Naive B cell (primary cell): ENCODE measurements at regions not wholly inside any gene's neighbourhood (a gene's known extent, or its start where the extent isn't known, plus 50 kb on each side); places are given as distances from the start of the nearest gene placed in this dataset.

Experiments used
- ATAC-seq, 2 donors: fragments of 150-1000 bp; cut with Tn5 transposase; 2 replicates each; pipeline ENCODE4 v1.10.0; 2021; ENCODE audit warnings: low read depth in 2 of 2, mild to moderate bottlenecking in 2 of 2, moderate library complexity in 2 of 2
- DNase-seq: peaks from one replicate; pipeline ENCODE4 v3.0.0; 2022
- H3K27ac Mint-ChIP-seq, 6 donors: one replicate each; pipeline ENCODE4 v1.8.0; 2020 to 2022; ENCODE audit warnings: mild to moderate bottlenecking in 6 of 6, mixed read lengths in 6 of 6, moderate library complexity in 5 of 6, inconsistent platforms in 2 of 6
- H3K27me3 Mint-ChIP-seq, 3 donors: one replicate each; pipeline ENCODE4 v1.8.0; 2021 to 2022; ENCODE audit warnings: mixed read lengths in 3 of 3, mild to moderate bottlenecking in 1 of 3
- H3K36me3 Mint-ChIP-seq, 2 donors: one replicate each; pipeline ENCODE4 v1.8.0; 2020 to 2022; ENCODE audit warnings: mixed read lengths in 2 of 2, inconsistent platforms in 1 of 2, mild to moderate bottlenecking in 1 of 2
- H3K4me1 Mint-ChIP-seq, 3 donors: one replicate each; pipeline ENCODE4 v1.8.0; 2020 to 2022; ENCODE audit warnings: mixed read lengths in 3 of 3, inconsistent platforms in 1 of 3, mild to moderate bottlenecking in 1 of 3, moderate library complexity in 1 of 3
- H3K4me3 Mint-ChIP-seq, 8 donors: one replicate each; pipeline ENCODE4 v1.8.0; 2020 to 2022; ENCODE audit warnings: mild to moderate bottlenecking in 8 of 8, mixed read lengths in 8 of 8, moderate library complexity in 8 of 8, inconsistent platforms in 2 of 8
- H3K9me3 Mint-ChIP-seq, 7 donors: one replicate each; pipeline ENCODE4 v1.8.0; 2020 to 2022; ENCODE audit warnings: mixed read lengths in 7 of 7, mild to moderate bottlenecking in 5 of 7, inconsistent platforms in 2 of 7, moderate library complexity in 1 of 7

GRCh38 chr1:5254131-5254725, 599.8 kb downstream of the AJAP1 start:
- no peak for DNase-seq

GRCh38 chr1:5253036-5253435, 598.6 kb downstream of the AJAP1 start:
- DNase-seq (no peak), ATAC-seq (no peak)
- H3K4me1 Mint-ChIP-seq: no peaks in the 10 kb centered on the region
- peaks cover 1 to 21% (median 4%) of the 10 kb centered on the region in 7 donors for H3K9me3 Mint-ChIP-seq
- no peak overlapping the region for H3K4me3 Mint-ChIP-seq
- no peak overlapping the region for H3K27ac Mint-ChIP-seq
- H3K27me3 Mint-ChIP-seq: peaks cover 0 to 12% (median 9%) of the 10 kb centered on the region in 3 donors
- no peaks in the 10 kb centered on the region for H3K36me3 Mint-ChIP-seq

More at GRCh38 chr1:5254131-5254725, 599.8 kb downstream of the AJAP1 start:
- H3K27me3 Mint-ChIP-seq: peaks cover 0 to 12% (median 6%) of the 10 kb centered on the region in 3 donors
- no peak overlapping the region for H3K27ac Mint-ChIP-seq
- peaks cover 7 to 32% (median 13%) of the 10 kb centered on the region in 7 donors for H3K9me3 Mint-ChIP-seq
- no peak overlapping the region for H3K4me3 Mint-ChIP-seq
- H3K36me3 Mint-ChIP-seq: peaks cover 0 to 1% of the 10 kb centered on the region in 2 donors
- no peaks in the 10 kb centered on the region for H3K4me1 Mint-ChIP-seq
- ATAC-seq: no peak

- ATAC-seq (no peak), DNase-seq (no peak)
- H3K4me1 Mint-ChIP-seq: no peaks in the 10 kb centered on the region
- no peak overlapping the region for H3K4me3 Mint-ChIP-seq
- H3K27me3 Mint-ChIP-seq: peaks cover 0 to 9% (median 7%) of the 10 kb centered on the region in 3 donors
- no peak overlapping the region for H3K27ac Mint-ChIP-seq
- H3K36me3 Mint-ChIP-seq: peaks cover 0 to 10% of the 10 kb centered on the region in 2 donors
- peaks cover 0 to 17% (median 4%) of the 10 kb centered on the region in 7 donors for H3K9me3 Mint-ChIP-seq
Observed at GRCh38 chr1:5250336-5250735, 595.9 kb downstream of the AJAP1 start.

- H3K27me3 Mint-ChIP-seq: peaks cover 0 to 6% (median 0%) of the 10 kb centered on the region in 3 donors
- DNase-seq: no peak
- no peaks in the 10 kb centered on the region for H3K4me1 Mint-ChIP-seq
- H3K4me3 Mint-ChIP-seq: no peak overlapping the region
- no peak overlapping the region for H3K27ac Mint-ChIP-seq
- peaks cover 0 to 16% (median 4%) of the 10 kb centered on the region in 7 donors for H3K9me3 Mint-ChIP-seq
- no peak for ATAC-seq
- H3K36me3 Mint-ChIP-seq: peaks cover 0 to 10% of the 10 kb centered on the region in 2 donors
Observed at GRCh38 chr1:5245348-5245747, 590.9 kb downstream of the AJAP1 start.

GRCh38 chr1:5244631-5245285, 590.3 kb downstream of the AJAP1 start:
- no peak for DNase-seq
- Mint-ChIP-seq H3K9me3 (peaks cover 0 to 19% (median 4%) of the 10 kb centered on the region in 7 donors), H3K27ac (no peak overlapping the region), H3K36me3 (peaks cover 0 to 10% of the 10 kb centered on the region in 2 donors), H3K27me3 (peaks cover 0 to 6% (median 0%) of the 10 kb centered on the region in 3 donors), H3K4me3 (no peak overlapping the region), H3K4me1 (no peaks in the 10 kb centered on the region)
- ATAC-seq: no peak

- H3K9me3 Mint-ChIP-seq: peaks cover 0 to 24% (median 4%) of the 10 kb centered on the region in 7 donors
- ATAC-seq: no peak
- peaks cover 0 to 4% (median 0%) of the 10 kb centered on the region in 3 donors for H3K27me3 Mint-ChIP-seq
- H3K4me1 Mint-ChIP-seq: no peaks in the 10 kb centered on the region
- no peak for DNase-seq
- no peak overlapping the region for H3K27ac Mint-ChIP-seq
- peaks cover 0 to 10% of the 10 kb centered on the region in 2 donors for H3K36me3 Mint-ChIP-seq
- H3K4me3 Mint-ChIP-seq: no peak overlapping the region
Observed at GRCh38 chr1:5242850-5243249, 588.4 kb downstream of the AJAP1 start.

GRCh38 chr1:5239911-5240310, 585.5 kb downstream of the AJAP1 start:
- Mint-ChIP-seq H3K4me1 (no peaks in the 10 kb centered on the region), H3K27me3 (peaks cover 0 to 4% (median 0%) of the 10 kb centered on the region in 3 donors), H3K27ac (no peak overlapping the region), H3K4me3 (no peak overlapping the region), H3K9me3 (peaks cover 0 to 17% (median 0%) of the 10 kb centered on the region in 7 donors), H3K36me3 (no peaks in the 10 kb centered on the region)
- ATAC-seq (no peak), DNase-seq (no peak)

- ATAC-seq (no peak), DNase-seq (no peak)
- no peaks in the 10 kb centered on the region for H3K36me3 Mint-ChIP-seq
- peak overlapping the region in 1 of 8 donors; percentile 53 for H3K4me3 Mint-ChIP-seq
- no peaks in the 10 kb centered on the region for H3K4me1 Mint-ChIP-seq
- H3K27me3 Mint-ChIP-seq: peaks cover 0 to 4% (median 0%) of the 10 kb centered on the region in 3 donors
- no peak overlapping the region for H3K27ac Mint-ChIP-seq
- peaks cover under 1 to 22% (median 5%) of the 10 kb centered on the region in 7 donors for H3K9me3 Mint-ChIP-seq
Observed at GRCh38 chr1:5238351-5239130, 584.1 kb downstream of the AJAP1 start.

- peaks cover 0 to 7% of the 10 kb centered on the region in 2 donors for H3K36me3 Mint-ChIP-seq
- peaks cover 10 to 22% (median 12%) of the 10 kb centered on the region in 7 donors for H3K9me3 Mint-ChIP-seq
- no peak overlapping the region for H3K27ac Mint-ChIP-seq
- peaks cover 0 to 10% (median 0%) of the 10 kb centered on the region in 3 donors for H3K27me3 Mint-ChIP-seq
- no peaks in the 10 kb centered on the region for H3K4me1 Mint-ChIP-seq
- no peak for ATAC-seq
- no peak overlapping the region for H3K4me3 Mint-ChIP-seq
- no peak for DNase-seq
Observed at GRCh38 chr1:5235355-5235899, 581.0 kb downstream of the AJAP1 start.

GRCh38 chr1:5232537-5232936, 578.1 kb downstream of the AJAP1 start:
- Mint-ChIP-seq H3K27me3 (peaks cover 9 to 19% (median 16%) of the 10 kb centered on the region in 3 donors), H3K9me3 (peaks cover 10 to 22% (median 12%) of the 10 kb centered on the region in 7 donors), H3K27ac (no peak overlapping the region), H3K4me1 (no peaks in the 10 kb centered on the region), H3K36me3 (peaks cover 0 to 7% of the 10 kb centered on the region in 2 donors), H3K4me3 (no peak overlapping the region)
- DNase-seq: no peak
- no peak for ATAC-seq

GRCh38 chr1:5231541-5232315, 577.3 kb downstream of the AJAP1 start:
- Mint-ChIP-seq H3K27ac (no peak overlapping the region), H3K4me3 (no peak overlapping the region), H3K27me3 (peaks cover 9 to 19% (median 17%) of the 10 kb centered on the region in 3 donors), H3K9me3 (peaks cover 10 to 22% (median 12%) of the 10 kb centered on the region in 7 donors), H3K4me1 (no peaks in the 10 kb centered on the region), H3K36me3 (peaks cover 0 to 7% of the 10 kb centered on the region in 2 donors)
- ATAC-seq (no peak), DNase-seq (no peak)

- Mint-ChIP-seq H3K4me1 (no peaks in the 10 kb centered on the region), H3K27me3 (peaks cover 17 to 38% (median 30%) of the 10 kb centered on the region in 3 donors)
Observed at GRCh38 chr1:5227114-5227513, 572.7 kb downstream of the AJAP1 start.

More at GRCh38 chr1:5227114-5227513, 572.7 kb downstream of the AJAP1 start:
- ATAC-seq (no peak), DNase-seq (no peak)
- Mint-ChIP-seq H3K9me3 (peaks cover 0 to 6% (median 0%) of the 10 kb centered on the region in 7 donors), H3K4me3 (no peak overlapping the region), H3K27ac (no peak overlapping the region), H3K36me3 (no peaks in the 10 kb centered on the region)
